GM21390 (cell line): ENCODE measurements at regions not wholly inside any gene's neighbourhood (a gene's known extent, or its start where the extent isn't known, plus 50 kb on each side); places are given as distances from the start of the nearest gene placed in this dataset.
"Not testable (repeated sequence)": the region's sequence is repeated elsewhere in the genome, so short reads cannot be mapped to it uniquely, and the experiment has no call there.

ENCODE experiments used
- ATAC-seq: cut with Tn5 transposase; IDR thresholded peaks from one replicate; pipeline ENCODE4 v1.9.1; 2021; ENCODE audit not compliant: unreplicated experiment

GRCh38 chr10:52967806-52968795, 195.5 kb upstream of the MBL2 start:
- no peak for ATAC-seq

DNA sequence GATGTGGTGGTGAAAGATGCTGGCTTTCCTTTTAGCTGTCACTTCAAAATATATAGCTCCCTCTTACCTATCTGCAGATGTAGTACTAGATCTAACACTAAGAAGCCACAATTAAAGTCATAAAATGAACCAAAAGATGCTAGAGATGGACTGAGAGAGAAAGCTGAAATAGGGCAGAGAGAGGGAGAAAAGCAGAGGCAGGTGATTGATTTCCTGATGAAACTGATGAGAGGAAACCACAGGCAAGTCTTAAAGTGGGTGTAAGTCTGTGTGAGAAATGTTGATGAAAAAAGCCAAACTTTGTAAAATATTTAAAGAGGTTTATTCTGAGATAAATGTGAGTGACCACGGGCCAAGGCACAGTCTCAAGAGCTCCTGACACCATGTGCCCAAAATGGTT, 194.3 kb upstream of the MBL2 start:
- no peak for ATAC-seq

DNA sequence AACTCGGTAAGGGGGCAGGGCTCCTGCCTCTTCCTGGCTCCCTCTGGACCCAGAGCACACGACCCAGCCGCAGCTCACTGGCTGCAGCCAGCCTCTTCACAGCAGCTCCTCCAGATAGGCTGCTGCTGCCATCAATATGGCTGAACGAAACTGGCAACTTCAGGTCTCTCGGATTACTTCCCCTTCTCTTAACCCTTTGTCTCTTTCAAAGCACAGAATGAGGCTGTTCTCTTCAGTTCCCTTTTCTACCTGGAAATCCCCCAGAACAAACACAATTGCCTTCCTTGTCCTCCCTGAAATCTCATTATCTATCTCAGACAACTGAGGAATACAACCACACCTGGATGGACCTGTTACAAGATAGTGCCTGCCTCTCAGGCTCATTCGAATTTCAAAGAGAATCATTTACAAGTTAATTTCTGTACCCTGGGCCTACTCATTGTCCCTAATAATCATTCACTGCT, 193.4 kb upstream of the MBL2 start:
- peak; percentile 98 for ATAC-seq

DNA sequence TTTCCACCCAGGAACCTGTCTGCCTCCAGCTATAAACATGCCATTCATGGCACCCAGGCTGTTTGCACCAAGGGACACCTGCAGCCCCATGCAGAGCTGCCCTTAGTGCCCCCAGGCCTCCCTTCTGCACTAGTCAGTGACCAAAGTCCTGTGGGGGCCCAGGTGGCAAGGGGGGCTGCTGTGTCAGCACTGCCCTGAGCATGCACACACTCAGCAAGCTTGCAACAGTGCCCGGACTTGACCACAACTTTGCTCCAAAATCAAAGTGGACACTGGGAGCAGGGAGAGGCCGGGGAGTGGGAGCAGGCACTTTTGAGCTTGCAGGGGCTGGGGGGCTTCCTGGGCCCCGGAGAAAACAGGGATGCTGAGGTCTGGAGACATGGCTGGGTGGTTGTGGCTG, 192.9 kb upstream of the MBL2 start:
- ATAC-seq, result peak; percentile 4

DNA sequence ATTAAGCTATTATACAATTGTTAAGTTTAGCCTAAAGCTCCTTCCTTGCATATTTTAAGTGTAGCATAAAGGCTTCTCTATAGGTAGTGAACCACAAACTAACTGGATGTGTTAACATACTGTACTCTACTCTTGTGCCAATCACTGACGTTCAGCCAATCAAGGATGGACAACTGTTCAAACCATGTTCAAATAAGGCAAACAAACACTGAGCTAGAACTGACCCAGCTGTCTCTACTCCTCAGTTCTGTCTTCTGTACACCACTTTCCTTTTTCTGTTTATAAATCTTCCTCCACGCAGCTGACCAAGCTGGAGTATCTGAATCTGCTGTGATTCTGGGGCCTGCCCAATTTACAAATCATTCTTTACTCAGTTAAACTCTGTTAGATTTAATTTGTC, 188.7 kb upstream of the MBL2 start:
- ATAC-seq, result no peak

DNA sequence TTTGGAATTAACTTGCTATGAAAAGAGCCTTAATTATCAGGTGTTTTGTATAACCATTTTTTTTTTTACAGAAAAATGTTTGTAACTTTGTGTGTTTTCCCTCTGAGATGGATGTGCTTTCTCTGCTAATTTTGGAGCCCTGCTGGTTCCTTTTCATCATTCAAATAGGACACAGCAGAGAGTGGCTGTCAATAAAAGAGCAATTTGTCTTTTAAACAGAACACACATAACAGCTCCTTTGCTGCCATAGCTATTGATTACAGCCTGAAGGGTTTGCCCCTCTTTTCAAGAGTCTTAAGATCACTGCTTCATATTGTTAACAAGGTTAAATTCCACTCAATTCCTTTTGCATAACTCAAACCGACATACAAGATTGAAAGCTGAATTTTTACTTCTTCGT, 187.2 kb upstream of the MBL2 start:
- ATAC-seq, result no peak

DNA sequence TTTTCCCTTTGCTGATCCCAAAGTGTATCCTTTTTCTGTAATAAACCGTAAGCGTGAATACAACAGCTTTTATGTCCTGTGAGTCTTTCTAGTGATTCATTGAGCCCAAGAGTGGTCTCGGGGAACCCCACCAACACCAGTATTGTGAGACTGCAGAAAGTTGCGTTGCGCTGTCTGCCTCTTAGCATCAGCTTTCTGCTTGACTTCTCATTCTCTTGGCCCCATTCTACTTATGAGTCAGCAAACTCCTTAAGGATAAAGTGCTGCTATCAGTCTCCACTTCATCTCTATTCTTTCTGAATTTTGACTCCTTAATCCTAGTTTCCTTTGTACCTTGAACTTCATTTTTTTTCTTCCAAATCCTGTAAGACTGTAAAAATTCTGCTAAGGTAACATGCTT, 184.3 kb upstream of the MBL2 start:
- no peak for ATAC-seq

- ATAC-seq, result no peak
Observed at GRCh38 chr10:52956461-52956860, 183.9 kb upstream of the MBL2 start.

DNA sequence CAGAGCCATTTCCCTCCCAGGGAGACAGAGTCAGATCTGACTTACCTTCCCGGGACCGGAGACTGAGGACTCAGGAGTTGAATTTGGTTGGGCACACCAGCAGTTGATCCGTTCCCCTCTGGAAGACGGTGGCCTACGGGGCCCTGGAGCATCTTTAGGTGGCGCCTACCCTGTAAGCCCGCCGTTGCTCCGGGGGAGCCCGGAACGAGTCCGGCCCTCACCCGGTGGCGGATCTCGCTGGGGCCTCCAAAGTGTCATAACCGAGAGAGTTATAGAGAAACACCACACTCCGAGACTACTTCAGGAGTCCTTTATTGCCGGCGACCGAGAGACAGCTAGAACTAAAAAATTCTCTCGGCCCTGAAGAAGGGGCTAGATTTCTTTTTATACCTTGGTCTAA, 182.8 kb upstream of the MBL2 start:
- ATAC-seq, result no peak

DNA sequence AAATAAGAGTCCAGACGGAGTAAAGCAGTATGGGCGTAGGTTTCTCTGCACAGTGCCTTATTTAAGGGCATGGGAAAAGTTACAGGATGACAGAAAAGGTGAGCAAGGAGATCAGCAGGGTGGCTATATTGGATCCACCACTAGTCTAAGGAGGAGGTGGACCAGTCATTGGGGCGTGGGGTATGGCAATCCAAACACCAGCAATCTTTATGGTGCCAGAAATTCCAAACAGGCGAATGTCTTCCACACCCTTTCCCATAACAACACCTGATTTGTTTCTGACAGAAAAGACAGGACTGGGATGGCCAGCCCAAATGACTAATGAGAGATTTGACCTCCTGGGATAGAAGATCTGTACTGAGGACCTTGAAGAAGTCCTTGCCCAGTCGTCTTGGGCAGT, 181.8 kb upstream of the MBL2 start:
- ATAC-seq, result no peak

DNA sequence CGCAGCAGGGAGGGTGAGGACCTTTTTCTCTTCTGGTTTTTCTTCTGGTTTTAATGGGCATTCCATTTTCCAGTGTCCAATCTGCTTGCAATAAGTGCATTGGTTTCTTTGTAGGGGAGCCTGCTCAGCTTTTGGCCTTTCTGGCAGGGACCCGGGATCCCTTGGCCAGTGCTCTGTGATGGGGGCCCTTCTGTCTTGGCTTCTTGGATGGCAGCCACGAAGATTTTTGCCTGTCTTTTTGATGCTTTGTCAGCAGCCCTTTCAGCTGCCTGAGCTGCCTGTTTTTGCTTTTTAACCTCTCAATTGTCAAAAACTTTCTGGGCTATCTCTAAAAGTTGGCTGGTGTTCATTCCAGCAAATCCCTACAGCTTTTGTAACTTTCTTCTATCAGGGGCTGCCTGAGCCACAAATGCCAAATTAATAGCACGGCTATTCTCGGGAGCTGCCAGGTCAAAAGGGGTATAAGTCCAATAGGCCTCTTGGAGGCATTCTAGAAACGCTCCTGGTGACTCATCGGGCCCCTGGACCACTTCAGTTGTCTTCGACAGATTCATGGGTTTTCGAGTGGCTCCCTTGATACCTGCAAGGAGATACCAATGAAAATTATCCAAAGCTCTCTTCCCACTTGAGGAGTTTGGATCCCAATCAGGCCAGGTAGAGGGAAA, 179.9 kb upstream of the MBL2 start:
- ATAC-seq, result no peak

- ATAC-seq, result peak; percentile 90
Observed at GRCh38 chr10:52951824-52952223, 179.2 kb upstream of the MBL2 start.

DNA sequence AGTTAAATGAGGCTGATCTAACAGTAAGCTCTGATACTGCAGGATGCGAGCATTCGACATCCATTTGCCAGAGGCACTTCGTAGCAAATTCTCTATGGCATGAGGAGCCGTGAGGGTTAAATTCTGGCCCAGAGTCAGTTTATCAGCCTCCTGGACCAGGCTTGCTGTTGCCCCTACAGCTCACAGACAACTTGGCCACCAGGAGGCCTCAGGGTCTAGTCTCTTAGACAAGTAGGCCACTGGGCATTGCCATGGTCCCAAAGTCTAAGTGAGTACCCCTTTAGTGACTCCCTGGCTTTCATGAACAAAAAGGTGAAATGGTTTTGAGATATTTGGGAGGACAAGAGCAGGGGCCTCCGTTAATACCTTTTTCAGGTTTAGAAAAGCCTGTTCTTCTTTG, 178.0 kb upstream of the MBL2 start:
- no peak for ATAC-seq

DNA sequence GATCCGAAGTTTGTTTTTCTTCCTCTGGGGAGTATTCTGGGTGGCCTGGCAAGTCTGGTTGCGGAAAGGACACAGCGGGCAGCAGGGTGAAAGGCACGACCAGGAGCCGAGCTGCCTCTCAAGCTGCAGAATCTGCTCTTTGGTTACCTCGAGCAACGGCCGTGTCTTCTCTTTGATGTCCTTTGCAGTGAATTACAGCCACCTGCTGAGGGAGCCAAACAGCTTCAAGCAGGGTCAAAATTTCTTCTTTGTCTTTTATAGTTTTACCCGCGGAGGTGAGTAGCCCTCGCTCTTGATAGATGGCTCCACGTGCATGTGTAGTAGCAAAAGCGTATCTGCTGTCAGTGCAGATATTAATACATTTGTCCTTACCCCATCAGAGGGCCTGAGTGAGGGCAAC, 177.3 kb upstream of the MBL2 start:
- no peak for ATAC-seq

GRCh38 chr10:52946486-52946885, 173.9 kb upstream of the MBL2 start:
- no peak for ATAC-seq

GRCh38 chr10:52945521-52945920, 172.9 kb upstream of the MBL2 start:
- ATAC-seq, result not testable (repeated sequence)

- no peak for ATAC-seq
Observed at GRCh38 chr10:52940921-52941320, 168.3 kb upstream of the MBL2 start.

DNA sequence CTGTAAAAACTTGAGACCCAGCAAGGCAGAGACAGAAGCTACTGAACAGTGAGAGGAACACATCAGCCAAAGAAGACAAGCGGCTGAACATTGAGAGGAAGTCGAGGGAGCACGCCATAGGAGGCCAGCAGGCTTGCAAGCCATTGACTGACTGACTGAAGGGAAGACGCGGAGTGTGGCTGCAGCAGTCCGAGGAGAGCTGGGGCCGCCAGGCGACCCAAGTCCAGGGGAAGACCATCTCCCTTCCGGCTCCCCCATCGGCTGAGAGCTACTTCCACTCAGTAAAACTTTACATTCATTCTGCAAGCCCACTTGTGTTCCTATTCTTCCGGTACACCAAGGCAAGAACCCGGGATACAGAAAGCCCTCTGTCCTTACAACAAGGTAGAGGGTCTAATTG, 167.3 kb upstream of the MBL2 start:
- no peak for ATAC-seq

DNA sequence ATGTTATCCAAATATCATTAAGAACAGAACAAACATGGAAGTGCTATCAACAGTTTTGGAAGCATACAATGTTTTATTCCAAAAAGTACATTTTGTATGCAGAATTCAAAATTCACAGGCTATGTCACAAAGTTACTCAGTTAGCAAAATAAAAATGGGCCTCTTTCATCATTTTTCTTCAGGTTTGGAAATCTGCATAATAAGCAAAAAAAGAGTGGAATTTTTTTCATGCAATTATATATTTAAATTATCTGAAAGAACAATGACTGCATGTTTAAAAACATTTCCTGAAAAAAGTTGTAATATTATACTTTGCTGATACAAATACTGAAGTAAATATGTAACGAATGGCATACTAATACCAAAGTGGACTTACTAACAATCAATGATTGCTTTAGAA, 161.2 kb upstream of the MBL2 start:
- no peak for ATAC-seq

- no peak for ATAC-seq
Observed at GRCh38 chr10:52927678-52928077, 155.1 kb upstream of the MBL2 start.

DNA sequence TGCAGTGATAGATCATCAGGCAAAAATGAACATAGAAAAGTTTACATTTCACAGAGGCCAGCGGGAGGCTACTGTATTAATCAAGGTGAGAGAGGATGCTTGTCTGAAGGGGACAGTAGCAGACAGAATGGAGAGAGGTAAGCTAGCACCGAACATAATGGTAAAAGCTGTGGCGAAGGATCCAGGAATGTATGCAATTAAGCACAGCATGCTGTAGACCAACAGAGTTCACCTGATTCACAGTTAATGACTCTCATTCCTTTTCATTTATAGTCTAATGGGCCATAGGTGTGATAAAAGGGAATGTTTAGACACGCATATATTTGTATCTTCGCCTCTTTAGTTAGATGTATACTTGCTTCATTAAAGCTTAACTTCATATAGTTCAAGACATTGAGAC, 150.9 kb upstream of the MBL2 start:
- no peak for ATAC-seq

- ATAC-seq, result no peak
Observed at GRCh38 chr10:52918714-52919305, 146.2 kb upstream of the MBL2 start.
